Lower lobe of right lung (tissue), 2 donors: ENCODE measurements at regions not wholly inside any gene's neighbourhood (a gene's known extent, or its start where the extent isn't known, plus 50 kb on each side); places are given as distances from the start of the nearest gene placed in this dataset.

Experiments
- ATAC-seq, 2 donors: fragments of 200-7000 bp; cut with Tn5 transposase; one replicate each; pipeline ENCODE4 v1.9.1; 2020 to 2022; ENCODE audit warnings: mild to moderate bottlenecking in 2 of 2, moderate library complexity in 2 of 2
- DNase-seq: peaks from one replicate; pipeline ENCODE4 v3.0.0-alpha.2; 2020
- H3K27ac ChIP-seq: fragments of 200-600 bp; one replicate; pipeline ENCODE4 v1.8.0; 2022
- H3K27me3 ChIP-seq: fragments of 200-600 bp; one replicate; pipeline ENCODE4 v1.8.0; 2022; ENCODE audit warnings: low read depth
- H3K36me3 ChIP-seq: fragments of 200-600 bp; one replicate; pipeline ENCODE4 v1.8.0; 2022; ENCODE audit warnings: mild to moderate bottlenecking
- H3K4me1 ChIP-seq: fragments of 200-600 bp; one replicate; pipeline ENCODE4 v1.8.0; 2022
- H3K4me3 ChIP-seq: fragments of 200-600 bp; one replicate; pipeline ENCODE4 v1.8.0; 2022; ENCODE audit warnings: mild to moderate bottlenecking
- H3K9me3 ChIP-seq: fragments of 200-600 bp; one replicate; pipeline ENCODE4 v1.8.0; 2022
- CTCF ChIP-seq: fragments of 200-600 bp; IDR thresholded peaks from one replicate; pipeline ENCODE4 v1.8.0; 2022; ENCODE audit warnings: antibody characterized with exemption, mild to moderate bottlenecking
- intact Hi-C: fragments of 100-400 bp; cut with DNase I; formaldehyde crosslinking; loops from one replicate; pipeline ENCODE4 v1.11.0; 2022
- donor health status: DM: no; HTN: yes; CAD: no; lungs with severe emphysema.

- H3K27me3 ChIP-seq = no peaks in the 10 kb centered on the region
- intact Hi-C loops = no loop called here
Measured at GRCh38 chr22:48452766-48453165, 1374.9 kb downstream of the BRD1 start.

GRCh38 chr22:48451891-48452290 is 1375.8 kb downstream of the BRD1 start:
- Histone ChIP-seq H3K4me1 (peaks cover 3% of the 10 kb centered on the region), H3K27me3 (peaks cover 4% of the 10 kb centered on the region), H3K27ac (no peak overlapping the region), H3K36me3 (no peaks in the 10 kb centered on the region), H3K9me3 (no peaks in the 10 kb centered on the region), H3K4me3 (no peak overlapping the region)
- ATAC-seq (no peak), DNase-seq (peak; percentile 22)
- intact Hi-C loops = no loop called here
- no peak for TF ChIP-seq CTCF

More at GRCh38 chr22:48452766-48453165, 1374.9 kb downstream of the BRD1 start:
- Histone ChIP-seq H3K9me3 (no peaks in the 10 kb centered on the region), H3K36me3 (no peaks in the 10 kb centered on the region), H3K27ac (no peak overlapping the region), H3K4me1 (peaks cover 3% of the 10 kb centered on the region), H3K4me3 (no peak overlapping the region)
- ATAC-seq (no peak), DNase-seq (peak; percentile 40)
- TF ChIP-seq CTCF = no peak

- no peak overlapping the region for H3K4me3 ChIP-seq
- H3K36me3 ChIP-seq = no peaks in the 10 kb centered on the region
- TF ChIP-seq CTCF = no peak
- intact Hi-C loops = no loop called here
- DNase-seq (peak; percentile 44), ATAC-seq (peak; percentile 45 to 49)
- no peak overlapping the region for H3K27ac ChIP-seq
- H3K4me1 ChIP-seq = peaks cover 3% of the 10 kb centered on the region
- no peaks in the 10 kb centered on the region for H3K9me3 ChIP-seq
- peaks cover 5% of the 10 kb centered on the region for H3K27me3 ChIP-seq
Measured at GRCh38 chr22:48450188-48450825, 1377.4 kb downstream of the BRD1 start.

- TF ChIP-seq CTCF = no peak
- DNase-seq = peak; percentile 24
- Histone ChIP-seq H3K27ac (no peak overlapping the region), H3K9me3 (no peaks in the 10 kb centered on the region), H3K36me3 (no peaks in the 10 kb centered on the region), H3K27me3 (peaks cover 5% of the 10 kb centered on the region), H3K4me3 (no peak overlapping the region), H3K4me1 (peaks cover 3% of the 10 kb centered on the region)
- ATAC-seq = no peak
- intact Hi-C loops = no loop called here
Measured at GRCh38 chr22:48449466-48450187, 1378.0 kb downstream of the BRD1 start.

GRCh38 chr22:48448821-48449220 is 1378.9 kb downstream of the BRD1 start:
- H3K27me3 ChIP-seq = peaks cover 5% of the 10 kb centered on the region
- intact Hi-C loops = no loop called here
- peak; percentile 25 for DNase-seq
- H3K9me3 ChIP-seq = no peaks in the 10 kb centered on the region
- H3K27ac ChIP-seq = no peak overlapping the region
- peaks cover 3% of the 10 kb centered on the region for H3K4me1 ChIP-seq
- TF ChIP-seq CTCF = no peak
- no peak overlapping the region for H3K4me3 ChIP-seq
- H3K36me3 ChIP-seq = no peaks in the 10 kb centered on the region
- ATAC-seq = no peak
